HG03159 (cell line): ENCODE measurements at regions not wholly inside any gene's neighbourhood (a gene's known extent, or its start where the extent isn't known, plus 50 kb on each side); places are given as distances from the start of the nearest gene placed in this dataset.
"Not testable (repeated sequence)": the region's sequence is repeated elsewhere in the genome, so short reads cannot be mapped to it uniquely, and the experiment has no call there.

Experiments used
- ATAC-seq: cut with Tn5 transposase; IDR thresholded peaks from one replicate; pipeline ENCODE4 v1.9.1; 2021; ENCODE audit warnings: mild to moderate bottlenecking, moderate library complexity; ENCODE audit not compliant: unreplicated experiment

GRCh38 chr5:6112538-6112937, 265.8 kb downstream of the MED10 start:
- no peak for ATAC-seq

DNA sequence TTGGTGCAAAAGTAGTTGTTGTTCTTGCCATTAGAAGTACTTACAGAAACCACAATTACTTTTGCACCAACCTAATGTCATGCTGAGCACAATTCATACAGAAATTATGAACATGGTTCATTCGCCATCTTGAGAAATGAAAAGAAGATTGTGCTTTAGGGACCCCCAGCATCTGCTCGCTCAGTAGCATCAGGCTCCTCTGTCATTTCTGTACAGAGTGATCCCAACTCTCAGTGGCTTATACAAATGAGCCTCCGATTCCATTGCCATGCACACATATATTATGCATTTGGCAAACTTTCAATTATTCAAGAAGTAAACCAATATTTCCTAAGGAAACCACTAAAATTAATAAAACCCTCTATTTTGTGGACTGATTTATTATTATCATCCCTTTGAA, 266.2 kb downstream of the MED10 start:
- ATAC-seq, result no peak

DNA sequence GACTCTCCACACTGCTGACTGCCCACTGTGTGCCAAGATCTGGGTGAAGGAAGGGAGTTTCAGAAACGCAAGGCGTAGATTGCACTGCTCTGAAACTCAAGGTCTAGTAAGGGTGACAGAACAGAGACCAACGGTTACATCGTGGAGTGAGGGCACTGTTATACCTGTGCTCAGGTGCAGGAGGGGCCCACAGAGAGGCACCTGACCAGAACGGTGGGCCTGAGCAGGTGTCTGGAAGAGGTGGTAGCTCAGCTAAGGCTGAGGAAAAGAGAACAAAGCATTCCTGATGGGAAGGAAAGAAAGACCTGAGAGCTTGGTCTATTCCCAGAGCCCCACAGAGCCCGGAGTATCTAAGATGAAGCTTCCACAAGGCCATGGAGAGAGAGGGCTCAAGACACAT, 267.2 kb downstream of the MED10 start:
- no peak for ATAC-seq

- no peak for ATAC-seq
Measured at GRCh38 chr5:6110441-6111005, 267.8 kb downstream of the MED10 start.

- no peak for ATAC-seq
Measured at GRCh38 chr5:6108981-6109825, 269.1 kb downstream of the MED10 start.

DNA sequence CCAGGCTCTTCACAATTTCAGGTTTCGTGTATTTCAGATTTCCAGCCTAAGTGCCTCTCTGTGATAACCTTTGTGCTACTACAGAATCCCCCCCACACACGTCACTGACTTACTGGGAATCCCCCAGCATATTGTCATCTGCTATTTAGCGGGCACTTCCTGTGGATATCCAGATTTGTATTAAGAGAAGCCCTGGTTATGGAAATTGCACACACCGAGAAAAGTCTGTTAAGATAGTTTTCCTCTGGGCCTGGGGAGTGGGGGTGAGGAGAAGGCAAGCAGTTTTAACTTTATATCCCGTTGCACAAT, 269.9 kb downstream of the MED10 start:
- ATAC-seq, result no peak

DNA sequence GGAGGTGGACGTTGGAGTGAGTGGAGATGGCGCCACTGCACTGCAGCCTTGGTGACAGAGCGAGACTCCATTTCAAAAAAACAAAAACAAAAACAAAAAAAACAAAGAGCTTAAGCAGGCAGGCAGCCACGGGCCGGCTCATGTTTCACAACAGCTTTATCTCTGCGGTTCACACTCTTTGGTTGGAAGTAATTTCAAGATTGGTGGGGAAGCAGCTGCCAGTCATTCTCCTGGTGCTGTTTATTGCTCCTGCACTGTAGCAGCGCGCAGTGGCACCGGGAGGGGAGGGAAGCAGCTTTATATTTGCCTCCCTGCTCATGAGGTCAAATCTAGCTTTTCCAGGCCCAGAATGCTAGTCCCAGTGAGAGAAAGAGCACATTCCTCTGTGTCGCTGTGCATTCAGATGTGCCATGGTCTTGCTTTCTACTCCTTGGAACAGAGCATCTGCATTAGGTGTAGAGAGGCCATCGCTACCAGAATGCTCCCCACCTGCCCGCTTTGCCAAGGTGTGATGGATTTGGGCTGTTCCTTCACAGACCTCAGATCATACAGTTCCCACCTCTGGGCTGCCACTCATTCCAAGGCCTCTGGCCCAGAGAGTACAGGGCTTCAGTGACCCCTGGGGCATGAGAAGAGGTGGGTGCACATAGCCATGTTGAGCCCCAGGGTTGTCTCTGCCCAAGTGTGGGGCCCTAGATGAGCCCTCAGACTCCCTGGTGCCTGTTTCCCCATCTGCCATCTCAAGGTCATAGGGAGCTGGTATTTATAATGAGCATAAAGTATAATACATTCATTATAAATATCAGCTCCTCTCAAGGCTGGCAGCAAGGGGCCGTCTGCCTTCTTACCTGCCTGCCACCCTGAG, 270.4 kb downstream of the MED10 start:
- no peak for ATAC-seq

- no peak for ATAC-seq
Measured at GRCh38 chr5:6106756-6107155, 271.6 kb downstream of the MED10 start.

DNA sequence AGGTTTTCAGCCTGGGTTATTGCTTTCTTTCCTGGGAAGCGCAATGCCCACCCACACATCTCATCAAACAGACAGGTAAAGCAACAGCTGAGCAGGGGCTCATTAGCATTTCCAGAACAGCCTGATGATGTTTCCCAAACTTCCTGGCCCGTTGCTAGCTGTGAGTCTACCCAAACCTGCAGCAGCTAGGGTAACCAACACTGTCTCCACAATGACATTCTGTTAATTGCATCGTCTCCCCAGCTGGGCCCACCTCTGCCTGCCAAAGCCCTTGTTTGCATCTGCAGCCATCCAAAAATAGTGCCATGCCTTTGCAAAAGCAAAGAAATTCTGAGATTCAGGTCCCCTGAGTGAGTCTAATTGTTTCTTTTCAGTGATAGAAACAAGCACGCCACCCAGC, 273.0 kb downstream of the MED10 start:
- ATAC-seq, result no peak

DNA sequence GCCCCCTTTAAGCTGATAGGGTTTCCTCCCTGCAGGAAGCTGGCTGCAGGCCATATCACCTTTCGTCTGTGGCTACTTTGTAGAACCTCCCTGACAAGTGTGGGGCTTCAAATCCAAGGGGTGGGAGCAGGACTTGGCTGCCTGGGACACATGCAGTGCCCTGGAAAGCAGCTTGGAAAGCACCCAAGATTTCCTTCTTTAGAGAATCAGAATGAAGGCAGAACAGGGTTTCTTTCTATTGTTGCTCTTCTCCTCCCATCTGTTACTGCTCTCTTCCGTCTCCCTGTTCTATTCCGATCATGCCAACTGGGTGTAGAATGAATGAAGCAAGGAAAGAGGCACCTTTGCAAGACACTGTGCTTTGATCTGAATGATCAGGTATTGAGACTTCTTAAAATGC, 282.2 kb downstream of the MED10 start:
- ATAC-seq, result no peak

GRCh38 chr5:6094180-6094579, 284.2 kb downstream of the MED10 start:
- not testable (repeated sequence) for ATAC-seq

GRCh38 chr5:6090838-6091237, 287.5 kb downstream of the MED10 start:
- ATAC-seq, result no peak

- ATAC-seq, result no peak
Measured at GRCh38 chr5:6090079-6090654, 288.2 kb downstream of the MED10 start.

DNA sequence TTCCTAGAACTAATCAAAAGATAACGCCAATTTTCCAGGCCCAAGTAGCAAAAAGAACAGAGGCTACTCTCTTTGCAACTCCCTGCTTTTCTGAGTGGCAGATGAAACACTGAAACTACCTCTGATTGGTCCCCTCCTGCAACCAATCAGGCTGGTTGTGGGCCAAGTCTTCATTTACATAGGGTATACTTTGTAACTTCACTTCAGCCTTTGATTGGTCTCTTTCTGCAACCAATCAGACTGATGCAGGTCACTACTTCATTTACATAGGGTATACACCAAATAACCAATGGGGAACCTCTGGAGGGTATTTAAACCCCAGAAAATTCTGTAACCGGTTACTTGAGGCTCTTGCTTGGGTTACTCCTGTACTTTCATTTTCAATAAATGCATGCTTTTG, 289.6 kb downstream of the MED10 start:
- ATAC-seq, result no peak

DNA sequence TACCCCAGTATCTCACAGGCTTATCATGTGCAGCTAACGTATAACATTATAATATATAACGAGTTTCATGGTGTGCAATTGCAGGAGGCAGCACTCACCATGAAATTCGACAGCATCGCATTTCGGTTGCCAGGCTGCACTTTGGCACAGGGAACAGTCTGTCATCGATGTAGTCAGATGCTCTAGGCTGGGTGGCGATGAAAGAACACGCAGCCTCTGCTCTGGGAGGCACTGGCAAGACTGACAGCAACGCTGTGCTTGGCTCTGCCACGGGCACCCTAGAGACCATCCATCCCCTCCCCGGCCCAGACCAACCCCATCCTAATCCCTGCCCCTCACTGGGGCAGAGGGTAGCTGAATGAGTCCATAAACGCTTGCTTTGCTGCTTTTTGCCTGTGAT, 290.8 kb downstream of the MED10 start:
- ATAC-seq, result no peak

DNA sequence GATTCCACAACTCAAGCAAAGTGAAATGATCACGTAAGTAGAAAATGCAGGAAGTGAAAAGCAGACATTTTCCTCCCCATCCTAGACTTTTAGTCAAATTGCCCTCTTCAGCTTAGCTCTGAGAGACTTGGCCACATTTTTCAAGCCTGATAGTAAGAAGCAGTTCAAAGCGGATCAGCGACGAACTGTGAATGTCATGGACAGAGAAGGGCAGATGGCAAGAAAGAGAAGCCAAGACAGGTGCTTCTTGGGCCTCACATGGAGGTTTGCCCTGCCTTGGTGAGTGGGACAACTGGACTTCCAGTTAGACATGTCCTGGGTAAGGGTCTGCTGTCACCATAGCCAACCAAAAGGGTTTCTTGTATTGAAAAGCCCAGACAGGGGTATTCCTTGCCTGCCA, 291.5 kb downstream of the MED10 start:
- ATAC-seq, result no peak

- ATAC-seq, result no peak
Measured at GRCh38 chr5:6085341-6085860, 292.9 kb downstream of the MED10 start.

DNA sequence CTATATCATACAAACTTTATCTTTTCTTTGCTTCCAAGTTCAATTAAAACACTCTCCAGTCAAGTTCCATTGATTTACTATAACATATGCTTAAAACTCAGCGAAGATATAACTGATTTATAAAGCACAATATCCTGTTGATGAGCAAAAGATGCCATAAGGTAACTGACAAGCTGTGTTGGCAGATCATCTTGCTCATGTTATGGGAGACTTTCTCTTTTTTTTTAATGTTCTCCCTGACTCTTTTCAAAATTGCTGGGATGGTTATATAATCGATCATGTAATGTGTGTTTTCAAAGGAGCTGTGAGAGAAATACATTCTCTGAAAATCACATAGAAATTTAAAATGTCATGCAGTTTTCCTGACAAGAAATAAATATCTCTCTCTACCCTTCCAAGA, 293.5 kb downstream of the MED10 start:
- ATAC-seq, result no peak

DNA sequence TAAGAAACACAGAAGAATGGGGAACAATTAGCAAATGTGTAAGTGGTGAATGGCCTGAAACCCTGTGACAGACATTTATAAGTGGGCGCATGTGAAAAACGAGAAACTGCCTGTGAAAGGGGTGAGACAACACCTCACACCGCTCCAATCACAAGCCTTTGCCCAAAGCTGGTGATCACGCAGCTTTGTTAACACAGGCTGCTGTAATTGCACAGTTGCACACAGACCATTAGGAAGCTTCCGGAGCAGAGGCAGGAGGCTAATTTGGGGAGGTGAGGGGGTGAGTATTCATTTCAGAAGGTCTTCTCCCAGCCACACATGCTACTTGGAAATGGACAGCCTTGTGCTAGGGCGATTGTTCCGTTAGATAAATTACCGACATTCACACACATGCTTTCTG, 294.0 kb downstream of the MED10 start:
- ATAC-seq, result no peak

- no peak for ATAC-seq
Measured at GRCh38 chr5:6083311-6083978, 294.9 kb downstream of the MED10 start.

- no peak for ATAC-seq
Measured at GRCh38 chr5:6082685-6083084, 295.7 kb downstream of the MED10 start.
